Endothelial cell of umbilical vein (primary cell): ENCODE measurements at regions not wholly inside any gene's neighbourhood (a gene's known extent, or its start where the extent isn't known, plus 50 kb on each side); places are given as distances from the start of the nearest gene placed in this dataset.

Experiments used
- EZH2 ChIP-seq: IDR thresholded peaks from 2 replicates; pipeline ENCODE4 v1.6.1; 2012; ENCODE audit warnings: borderline replicate concordance, low read depth, mild to moderate bottlenecking, moderate library complexity, low read length, inconsistent platforms; ENCODE audit not compliant: severe bottlenecking
- GATA2 ChIP-seq: IDR thresholded peaks from 2 replicates; pipeline ENCODE4 v1.7.0; 2011; ENCODE audit warnings: low read depth, mild to moderate bottlenecking, moderate library complexity, mixed read lengths, low read length; ENCODE audit not compliant: insufficient read length, insufficient read depth
- JUN ChIP-seq: IDR thresholded peaks from 2 replicates; pipeline ENCODE4 v1.6.1; 2011; ENCODE audit warnings: borderline replicate concordance, low read depth; ENCODE audit not compliant: insufficient read length, insufficient read depth
- POLR2A ChIP-seq: IDR thresholded peaks from 2 replicates; pipeline ENCODE4 v1.6.1; 2012; ENCODE audit warnings: low read depth, mild to moderate bottlenecking, control low read depth, low read length
- POLR2AphosphoS5 ChIP-seq: IDR thresholded peaks from 2 replicates; pipeline ENCODE4 v1.6.1; 2012; ENCODE audit warnings: low read depth, mild to moderate bottlenecking, control low read depth, low read length, moderate library complexity; ENCODE audit not compliant: insufficient read depth
- TF ChIP-seq, protein P1 (sequence below), 2 donors: IDR thresholded peaks; 1 replicate in 1 of 2; 2 replicates in 1 of 2; pipeline ENCODE4 v1.5.1; 2011; ENCODE audit warnings: low read length in 2 of 2, mild to moderate bottlenecking in 2 of 2, moderate library complexity in 2 of 2, control low read depth in 1 of 2, inconsistent platforms in 1 of 2, low read depth in 1 of 2; ENCODE audit not compliant: insufficient read depth in 1 of 2; ENCODE audit errors: extremely low read depth in 1 of 2

DNA sequence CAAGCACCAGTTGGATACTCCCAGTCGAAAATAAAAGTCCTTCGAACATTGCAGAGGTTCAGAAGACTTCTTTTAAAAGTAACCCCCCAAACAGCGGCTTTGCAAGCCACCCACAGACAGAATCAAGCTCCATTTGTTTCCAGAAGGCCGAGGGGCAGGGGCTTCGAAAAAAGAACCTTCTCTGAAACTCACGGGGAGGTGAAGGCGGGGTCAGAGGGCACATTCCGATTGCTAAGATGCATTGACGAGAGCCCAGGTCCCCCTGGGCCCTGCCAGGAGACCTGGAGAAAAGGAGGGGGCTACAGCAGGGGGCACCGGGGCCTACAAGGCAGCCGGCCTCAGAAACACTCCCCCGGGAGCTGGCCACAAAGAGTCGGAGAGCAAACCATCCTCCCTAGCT is 306.8 kb downstream of the MN1 start:
- TF ChIP-seq JUN (no peak), POLR2A (no peak), EZH2 (no peak), POLR2AphosphoS5 (no peak), GATA2 (no peak)
- TF ChIP-seq, protein P1, sequence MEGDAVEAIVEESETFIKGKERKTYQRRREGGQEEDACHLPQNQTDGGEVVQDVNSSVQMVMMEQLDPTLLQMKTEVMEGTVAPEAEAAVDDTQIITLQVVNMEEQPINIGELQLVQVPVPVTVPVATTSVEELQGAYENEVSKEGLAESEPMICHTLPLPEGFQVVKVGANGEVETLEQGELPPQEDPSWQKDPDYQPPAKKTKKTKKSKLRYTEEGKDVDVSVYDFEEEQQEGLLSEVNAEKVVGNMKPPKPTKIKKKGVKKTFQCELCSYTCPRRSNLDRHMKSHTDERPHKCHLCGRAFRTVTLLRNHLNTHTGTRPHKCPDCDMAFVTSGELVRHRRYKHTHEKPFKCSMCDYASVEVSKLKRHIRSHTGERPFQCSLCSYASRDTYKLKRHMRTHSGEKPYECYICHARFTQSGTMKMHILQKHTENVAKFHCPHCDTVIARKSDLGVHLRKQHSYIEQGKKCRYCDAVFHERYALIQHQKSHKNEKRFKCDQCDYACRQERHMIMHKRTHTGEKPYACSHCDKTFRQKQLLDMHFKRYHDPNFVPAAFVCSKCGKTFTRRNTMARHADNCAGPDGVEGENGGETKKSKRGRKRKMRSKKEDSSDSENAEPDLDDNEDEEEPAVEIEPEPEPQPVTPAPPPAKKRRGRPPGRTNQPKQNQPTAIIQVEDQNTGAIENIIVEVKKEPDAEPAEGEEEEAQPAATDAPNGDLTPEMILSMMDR (IDR thresholded peaks at IDR 0.05; ENCODE audit: extremely low read depth in 1 of 2, insufficient read depth in 1 of 2, low read depth in 1 of 2, low read length in 2 of 2), result no peak
